Loucy (cell line): ENCODE measurements at regions not wholly inside any gene's neighbourhood (a gene's known extent, or its start where the extent isn't known, plus 50 kb on each side); places are given as distances from the start of the nearest gene placed in this dataset.

Experiments used
- H2AFZ ChIP-seq: fragments of 200-600 bp; sonication (generic); 2 replicates; pipeline ENCODE4 v1.6.0; 2016; ENCODE audit warnings: antibody characterized with exemption, mild to moderate bottlenecking, low read length, moderate library complexity
- H3F3A ChIP-seq: fragments of 200-600 bp; 2 replicates; pipeline ENCODE4 v1.6.0; 2016; ENCODE audit warnings: antibody characterized with exemption, low read depth, mild to moderate bottlenecking
- H3K27me3 ChIP-seq: fragments of 200-600 bp; sonication (generic); 2 replicates; pipeline ENCODE4 v1.6.1; 2014; ENCODE audit warnings: low read length, mild to moderate bottlenecking; ENCODE audit not compliant: insufficient read depth, poor library complexity, severe bottlenecking
- H3K36me3 ChIP-seq: fragments of 200-600 bp; sonication (generic); 2 replicates; pipeline ENCODE4 v1.6.1; 2016; ENCODE audit warnings: low read length; ENCODE audit not compliant: insufficient read depth
- H3K4me1 ChIP-seq: fragments of 200-600 bp; sonication (generic); 2 replicates; pipeline ENCODE4 v1.5.1; 2014; ENCODE audit warnings: low read length, mild to moderate bottlenecking; ENCODE audit not compliant: insufficient read depth, poor library complexity, severe bottlenecking
- H3K4me2 ChIP-seq: fragments of 200-600 bp; sonication (generic); 2 replicates; pipeline ENCODE4 v1.6.0; 2014; ENCODE audit warnings: antibody characterized with exemption, low read length, low read depth, mild to moderate bottlenecking; ENCODE audit not compliant: poor library complexity, severe bottlenecking
- H3K4me3 ChIP-seq: fragments of 200-600 bp; sonication (generic); 2 replicates; pipeline ENCODE4 v1.5.1; 2014; ENCODE audit warnings: low read length, mild to moderate bottlenecking, mixed read lengths; ENCODE audit not compliant: poor library complexity, severe bottlenecking
- H3K79me2 ChIP-seq: fragments of 200-600 bp; sonication (generic); 2 replicates; pipeline ENCODE4 v1.6.1; 2014; ENCODE audit warnings: low read length; ENCODE audit not compliant: insufficient read depth
- H3K9ac ChIP-seq: fragments of 200-600 bp; sonication (generic); 2 replicates; pipeline ENCODE4 v1.6.0; 2014; ENCODE audit warnings: mild to moderate bottlenecking, low read depth, low read length, moderate library complexity; ENCODE audit not compliant: poor library complexity, severe bottlenecking
- H3K9me2 ChIP-seq: fragments of 200-600 bp; sonication (generic); replicated peaks from 2 replicates; pipeline ENCODE4 v1.6.1; 2016; ENCODE audit warnings: low read depth, low read length, mixed read lengths
- H3K9me3 ChIP-seq: fragments of 200-600 bp; sonication (generic); 2 replicates; pipeline ENCODE4 v1.6.1; 2014; ENCODE audit warnings: mild to moderate bottlenecking, antibody characterized with exemption, low read length, low read depth; ENCODE audit not compliant: insufficient read depth
- H4K20me1 ChIP-seq: fragments of 200-600 bp; sonication (generic); 2 replicates; pipeline ENCODE4 v1.6.0; 2014; ENCODE audit warnings: antibody characterized with exemption, low read length, mild to moderate bottlenecking; ENCODE audit not compliant: insufficient read depth, poor library complexity, severe bottlenecking
- EZH2phosphoT487 ChIP-seq: fragments of 200-600 bp; IDR thresholded peaks from 2 replicates; pipeline ENCODE4 v1.6.1; 2018; ENCODE audit warnings: antibody characterized with exemption, mild to moderate bottlenecking, moderate library complexity, borderline replicate concordance
- TF ChIP-seq, protein P1 (sequence below): fragments of 200-600 bp; sonication (generic); conservative IDR thresholded peaks from 2 replicates; pipeline ENCODE4 v1.5.1; 2014; ENCODE audit warnings: mild to moderate bottlenecking, antibody characterized with exemption, low read length

DNA sequence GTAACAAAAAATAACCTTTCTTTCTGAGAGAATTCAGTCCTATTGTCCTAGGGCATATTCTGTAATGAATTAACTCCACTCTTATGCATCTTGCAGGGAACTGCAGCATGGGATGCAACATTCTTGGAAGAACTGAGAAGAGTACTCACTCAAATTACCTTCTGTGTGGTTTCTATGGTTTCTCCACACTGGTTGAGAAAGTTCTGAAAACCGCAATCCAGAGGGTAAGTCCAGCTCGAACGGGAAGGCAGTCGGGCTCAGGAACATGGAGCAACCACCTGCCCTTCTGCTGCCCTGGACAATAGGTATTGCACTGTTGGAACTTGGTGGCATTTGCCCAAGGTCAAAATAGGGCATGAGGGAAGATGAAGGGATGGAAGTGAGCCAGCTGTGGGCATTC, 59.6 kb upstream of the CDK13 start:
- Histone ChIP-seq H2AFZ (no peak overlapping the region), H3K9me2 (no peaks in the 10 kb centered on the region), H3K4me1 (no peaks in the 10 kb centered on the region), H3K4me2 (no peak overlapping the region), H3K9me3 (no peaks in the 10 kb centered on the region), H3K4me3 (no peak overlapping the region), H3K79me2 (no peaks in the 10 kb centered on the region), H3K9ac (no peak overlapping the region), H4K20me1 (no peaks in the 10 kb centered on the region), H3F3A (no peaks in the 10 kb centered on the region), H3K36me3 (no peaks in the 10 kb centered on the region), H3K27me3 (no peaks in the 10 kb centered on the region)
- TF ChIP-seq, protein P1, sequence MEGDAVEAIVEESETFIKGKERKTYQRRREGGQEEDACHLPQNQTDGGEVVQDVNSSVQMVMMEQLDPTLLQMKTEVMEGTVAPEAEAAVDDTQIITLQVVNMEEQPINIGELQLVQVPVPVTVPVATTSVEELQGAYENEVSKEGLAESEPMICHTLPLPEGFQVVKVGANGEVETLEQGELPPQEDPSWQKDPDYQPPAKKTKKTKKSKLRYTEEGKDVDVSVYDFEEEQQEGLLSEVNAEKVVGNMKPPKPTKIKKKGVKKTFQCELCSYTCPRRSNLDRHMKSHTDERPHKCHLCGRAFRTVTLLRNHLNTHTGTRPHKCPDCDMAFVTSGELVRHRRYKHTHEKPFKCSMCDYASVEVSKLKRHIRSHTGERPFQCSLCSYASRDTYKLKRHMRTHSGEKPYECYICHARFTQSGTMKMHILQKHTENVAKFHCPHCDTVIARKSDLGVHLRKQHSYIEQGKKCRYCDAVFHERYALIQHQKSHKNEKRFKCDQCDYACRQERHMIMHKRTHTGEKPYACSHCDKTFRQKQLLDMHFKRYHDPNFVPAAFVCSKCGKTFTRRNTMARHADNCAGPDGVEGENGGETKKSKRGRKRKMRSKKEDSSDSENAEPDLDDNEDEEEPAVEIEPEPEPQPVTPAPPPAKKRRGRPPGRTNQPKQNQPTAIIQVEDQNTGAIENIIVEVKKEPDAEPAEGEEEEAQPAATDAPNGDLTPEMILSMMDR = no peak
- TF ChIP-seq EZH2phosphoT487 = no peak

DNA sequence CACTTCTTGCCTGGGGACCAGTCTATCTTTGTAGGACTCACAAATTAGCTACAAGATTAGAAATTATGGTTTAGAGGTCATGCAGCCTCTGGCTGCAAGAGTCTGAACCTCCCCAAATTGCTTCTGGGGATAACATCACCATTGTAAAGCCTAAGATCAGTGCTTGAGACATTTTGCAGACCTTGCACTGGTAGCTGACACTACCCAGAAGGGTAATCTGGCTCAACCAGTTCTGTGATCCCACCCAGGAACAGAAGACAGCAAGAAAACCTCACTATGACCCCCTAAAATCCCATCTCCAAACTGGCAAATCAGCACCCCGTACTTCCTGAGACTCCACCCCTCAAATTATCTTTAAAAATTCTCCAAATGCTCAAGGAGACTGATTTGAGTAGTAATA, 58.2 kb upstream of the CDK13 start:
- Histone ChIP-seq H3K36me3 (no peaks in the 10 kb centered on the region), H3K79me2 (no peaks in the 10 kb centered on the region), H2AFZ (no peak overlapping the region), H3K4me3 (no peak overlapping the region), H3K9ac (no peak overlapping the region), H4K20me1 (no peaks in the 10 kb centered on the region), H3K27me3 (no peaks in the 10 kb centered on the region), H3F3A (no peaks in the 10 kb centered on the region), H3K4me2 (no peak overlapping the region), H3K4me1 (no peaks in the 10 kb centered on the region), H3K9me3 (no peaks in the 10 kb centered on the region), H3K9me2 (no peaks in the 10 kb centered on the region)
- no peak for TF ChIP-seq EZH2phosphoT487
- TF ChIP-seq, protein P1 = no peak

DNA sequence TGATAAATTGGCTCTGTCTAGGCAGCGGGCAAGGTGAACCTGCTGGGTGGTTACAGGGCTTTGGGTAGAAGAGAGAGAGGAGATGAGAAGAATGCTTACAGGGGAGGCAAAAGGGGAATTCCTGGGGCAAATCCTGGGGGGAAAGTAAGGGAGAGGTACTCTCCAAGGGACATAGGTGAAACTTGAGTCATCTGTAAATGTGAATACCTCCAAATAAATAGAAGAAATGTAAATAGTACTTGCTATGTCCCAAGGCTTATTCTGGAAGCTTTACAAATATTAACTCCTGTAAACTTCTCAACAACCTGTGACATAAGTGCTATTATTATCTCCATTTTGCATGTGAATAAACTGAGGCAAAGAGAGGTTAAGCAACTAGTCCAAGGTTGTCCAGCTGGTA, 57.7 kb upstream of the CDK13 start:
- H2AFZ ChIP-seq = no peak overlapping the region
- no peak overlapping the region for H3K4me3 ChIP-seq
- TF ChIP-seq EZH2phosphoT487 = no peak
- TF ChIP-seq, protein P1 = no peak
- no peaks in the 10 kb centered on the region for H3K36me3 ChIP-seq
- no peaks in the 10 kb centered on the region for H3K79me2 ChIP-seq
- no peaks in the 10 kb centered on the region for H3K9me2 ChIP-seq
- H3K9ac ChIP-seq = no peak overlapping the region
- H4K20me1 ChIP-seq = no peaks in the 10 kb centered on the region
- no peaks in the 10 kb centered on the region for H3K4me1 ChIP-seq
- H3K27me3 ChIP-seq = no peaks in the 10 kb centered on the region
- H3F3A ChIP-seq = no peaks in the 10 kb centered on the region
- no peak overlapping the region for H3K4me2 ChIP-seq
- no peaks in the 10 kb centered on the region for H3K9me3 ChIP-seq
